Urothelium cell line (cell line): ENCODE measurements at regions not wholly inside any gene's neighbourhood (a gene's known extent, or its start where the extent isn't known, plus 50 kb on each side); places are given as distances from the start of the nearest gene placed in this dataset.

Experiments
- DNase-seq: peaks from one replicate; pipeline ENCODE4 v3.0.0; 2011; ENCODE audit warnings: low spot score, mixed read lengths
- FAIRE-seq: peaks from 2 replicates; lab custom pipeline; 2011; peaks lifted over from hg19 to GRCh38; lab: Jason Lieb, UNC

DNA sequence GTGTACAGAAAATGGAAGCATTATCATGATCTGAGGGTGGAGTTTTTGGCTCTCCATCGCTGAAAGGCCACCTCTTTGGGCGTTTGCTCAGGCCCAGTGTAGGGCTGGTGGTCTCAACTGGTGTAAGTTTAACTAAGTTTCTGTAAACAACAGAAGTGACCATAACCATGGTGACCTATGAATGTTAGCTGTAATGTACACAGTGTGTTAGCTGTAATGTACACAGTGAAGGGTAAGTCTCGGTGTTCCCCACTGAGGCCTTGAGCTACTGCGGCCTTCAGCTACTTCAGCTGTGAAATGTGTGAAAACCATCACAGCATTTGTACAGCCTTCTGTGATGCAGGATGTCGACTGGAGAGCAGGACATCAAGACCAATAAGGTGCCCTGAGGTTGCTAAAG, 185.2 kb downstream of the MYLK4 start:
- DNase-seq (no peak), FAIRE-seq (no peak)

DNA sequence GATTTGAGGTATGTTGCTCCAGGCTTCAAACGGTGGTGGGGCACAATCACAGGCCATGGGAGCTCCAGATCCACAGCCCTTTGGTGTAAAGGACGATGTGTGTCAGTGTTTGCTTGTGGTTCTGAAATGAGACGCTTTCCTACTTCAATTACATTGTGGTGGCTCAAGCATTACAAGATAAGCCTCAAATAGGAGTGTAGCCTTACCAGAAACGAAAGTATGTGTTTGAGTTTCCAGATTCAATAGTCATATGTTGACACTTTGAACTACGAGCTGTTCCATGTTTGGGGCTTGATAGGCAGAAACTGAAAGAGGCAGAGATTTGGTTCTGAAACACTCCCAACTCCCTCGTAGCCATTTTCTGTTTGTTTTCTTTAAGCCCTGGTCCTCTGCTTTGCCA, 187.1 kb downstream of the MYLK4 start:
- no peak for FAIRE-seq

DNA sequence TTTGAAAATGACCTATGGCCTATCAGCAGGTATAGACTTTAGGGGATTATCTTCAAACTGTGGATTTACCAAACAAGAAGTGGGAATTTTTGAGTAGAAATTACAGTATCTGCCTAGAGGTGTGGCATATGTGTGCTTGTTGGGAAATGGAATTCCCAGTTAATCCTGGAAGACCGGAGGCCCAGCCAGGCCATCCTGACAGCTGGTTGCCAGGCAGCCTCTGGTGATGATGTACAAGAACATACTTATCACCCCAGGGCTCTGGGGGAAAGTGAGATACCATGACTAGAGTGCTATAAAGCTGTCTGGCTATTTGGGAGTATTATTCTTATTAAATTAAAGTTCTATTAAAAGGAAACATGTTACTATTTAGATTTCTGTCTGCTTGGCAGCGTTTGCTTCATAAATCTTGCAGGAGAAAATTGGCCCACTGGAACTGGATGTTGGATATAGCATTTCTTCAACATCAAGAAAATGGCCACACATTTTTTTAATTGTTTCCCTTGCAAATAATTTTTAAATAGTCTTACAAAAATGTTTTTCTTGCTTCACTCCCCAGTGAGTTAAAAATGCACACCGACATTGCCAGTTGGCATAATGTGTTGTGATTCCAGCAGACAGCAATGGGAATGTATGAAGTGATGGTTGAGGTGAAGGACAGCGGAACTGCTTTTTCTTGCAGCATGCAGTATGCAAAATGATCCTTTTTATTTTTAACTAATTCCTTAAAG, 187.8 kb downstream of the MYLK4 start:
- DNase-seq (no peak), FAIRE-seq (no peak)

More for the DNA sequence above, 187.1 kb downstream of the MYLK4 start:
- no peak for DNase-seq

DNA sequence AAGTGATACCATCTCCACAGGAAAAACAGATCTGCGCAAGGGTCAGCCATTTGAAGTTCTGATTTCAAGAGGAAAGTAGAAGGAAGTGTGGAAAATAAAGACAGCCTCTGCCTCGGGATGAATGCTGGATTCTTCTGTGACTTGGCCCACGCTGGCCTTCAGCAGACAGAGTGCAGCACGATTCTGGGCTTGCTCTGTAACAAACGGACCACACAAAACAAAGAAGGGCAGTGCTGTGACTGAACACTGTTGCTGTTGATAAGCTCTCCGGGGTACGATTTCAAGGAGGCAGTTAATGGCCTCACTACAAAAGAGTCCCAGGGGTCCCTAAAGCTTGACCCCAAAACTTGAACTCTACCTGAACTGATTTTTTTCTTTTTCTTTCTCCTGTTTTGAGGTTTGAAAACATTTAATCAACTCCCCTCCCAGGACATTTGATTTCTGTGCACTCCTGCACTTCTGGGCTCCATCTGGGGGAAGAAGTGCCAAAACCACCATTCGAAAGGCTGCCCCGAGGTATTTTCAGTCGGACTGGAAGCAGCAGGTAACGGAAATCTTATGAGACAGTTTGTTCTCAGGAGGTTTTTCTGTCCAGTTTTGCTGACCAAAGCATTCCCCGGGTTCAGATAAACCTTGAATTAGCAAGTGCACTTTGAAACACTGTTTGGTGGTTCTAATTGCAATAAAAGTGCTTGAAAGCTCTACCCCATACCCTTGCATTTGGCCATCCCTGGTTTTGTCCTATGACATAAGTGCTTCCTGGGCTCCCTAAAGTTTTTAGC, 189.6 kb downstream of the MYLK4 start:
- no peak for FAIRE-seq
- DNase-seq = no peak

DNA sequence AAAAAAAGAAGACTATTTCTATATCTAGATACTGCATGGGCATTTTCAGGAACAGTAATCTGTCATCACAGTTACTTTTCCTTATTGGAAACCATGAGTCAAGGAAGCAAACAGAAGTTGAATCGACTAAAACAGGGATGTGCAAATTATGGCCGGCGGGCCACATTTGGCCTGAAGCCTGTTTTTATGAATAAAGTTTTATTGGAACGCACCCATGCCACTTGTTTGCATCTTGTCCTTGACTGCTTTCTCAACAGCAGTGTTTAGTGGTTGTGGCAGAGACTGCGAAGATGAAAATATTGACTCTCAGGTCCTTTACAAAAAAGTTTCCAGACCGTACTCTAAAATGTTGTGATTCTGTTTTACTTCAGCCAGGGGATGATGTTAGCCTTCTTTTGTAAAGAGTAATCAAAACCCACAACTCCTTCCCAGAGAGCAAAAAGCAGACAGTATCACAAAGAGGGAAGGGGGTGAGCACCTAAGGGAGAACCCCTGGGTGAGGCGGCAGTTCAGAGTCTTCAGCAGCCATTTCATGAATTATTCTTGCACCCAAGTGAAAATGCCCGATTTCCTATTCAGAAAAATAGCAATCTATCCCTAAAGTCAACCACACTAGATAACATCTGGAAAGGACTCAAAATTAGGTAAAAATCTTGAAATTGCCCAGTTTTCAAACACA, 190.4 kb downstream of the MYLK4 start:
- FAIRE-seq (no peak), DNase-seq (no peak)

DNA sequence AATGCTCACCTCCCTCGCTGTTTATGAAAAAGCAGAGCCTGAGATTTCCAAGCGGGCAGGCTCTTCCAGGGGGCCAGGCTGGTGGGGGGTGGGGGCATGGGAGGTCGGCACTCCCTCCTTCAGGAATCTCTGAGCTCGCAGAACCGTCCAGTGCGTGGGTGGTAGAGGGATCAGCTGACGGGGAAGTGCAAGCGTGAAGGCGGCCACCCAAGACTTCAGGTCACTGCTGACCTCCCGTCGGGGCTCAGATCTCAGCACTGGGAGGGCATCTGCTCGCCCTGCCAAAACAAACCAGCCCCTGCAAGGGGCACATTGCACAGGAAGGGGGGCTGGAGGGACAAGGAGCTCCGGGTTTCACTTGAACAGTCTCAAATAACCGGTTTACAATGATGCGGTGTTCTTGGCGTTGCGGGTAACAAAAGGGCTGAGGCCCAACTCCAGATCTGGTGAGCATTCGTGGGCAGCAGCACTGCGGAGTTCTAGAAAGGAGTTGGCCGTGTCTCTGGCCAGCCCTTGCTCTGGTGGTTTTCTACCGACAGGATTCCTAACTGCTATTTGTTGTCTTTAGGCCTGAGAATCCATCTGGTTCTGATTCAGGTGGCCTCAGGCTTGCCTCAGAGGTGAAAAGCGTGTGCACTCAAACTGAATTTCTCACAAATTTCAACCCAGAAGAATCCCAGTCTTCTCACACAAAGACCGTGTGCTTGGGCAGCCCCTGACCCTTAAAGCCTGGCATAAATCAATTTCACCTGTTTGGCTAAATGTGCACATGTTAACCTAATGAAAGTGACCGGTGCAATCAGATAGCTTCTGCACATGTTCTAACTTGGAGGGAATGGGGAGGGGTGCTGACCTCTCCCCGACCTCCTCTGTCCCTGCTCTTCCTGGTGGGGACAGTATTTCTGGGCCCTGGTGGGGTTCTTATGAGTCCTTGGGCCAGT, 191.6 kb downstream of the MYLK4 start:
- no peak for FAIRE-seq
- DNase-seq = no peak

DNA sequence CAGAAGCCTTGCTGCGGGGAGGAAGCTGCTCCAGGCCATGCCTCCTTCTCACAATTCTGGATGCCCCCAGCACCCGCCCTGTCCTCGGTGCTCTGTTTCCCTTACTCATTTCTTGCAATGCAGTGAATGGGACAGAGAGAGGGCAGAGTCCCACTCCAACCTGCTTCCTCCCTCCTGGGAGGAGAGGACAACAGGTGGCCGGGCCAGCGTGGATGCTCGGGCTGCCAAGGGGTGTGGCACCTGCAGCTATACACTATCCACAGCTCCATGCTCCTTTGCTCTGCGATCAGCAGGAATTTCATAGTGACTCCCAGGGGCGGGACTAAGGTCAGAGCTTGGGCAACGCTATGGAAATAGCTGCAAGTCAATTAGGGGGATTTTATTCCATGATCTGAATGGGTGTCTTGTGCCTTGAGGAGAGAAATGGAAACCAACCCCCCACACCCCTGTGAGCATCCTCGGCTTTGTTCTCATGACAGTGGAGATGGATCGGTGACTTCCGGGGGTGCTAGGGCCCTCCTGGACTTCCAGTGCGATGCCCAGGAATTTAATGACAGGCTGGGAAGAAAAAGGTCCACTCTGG, 192.5 kb downstream of the MYLK4 start:
- DNase-seq = no peak
- FAIRE-seq = no peak

DNA sequence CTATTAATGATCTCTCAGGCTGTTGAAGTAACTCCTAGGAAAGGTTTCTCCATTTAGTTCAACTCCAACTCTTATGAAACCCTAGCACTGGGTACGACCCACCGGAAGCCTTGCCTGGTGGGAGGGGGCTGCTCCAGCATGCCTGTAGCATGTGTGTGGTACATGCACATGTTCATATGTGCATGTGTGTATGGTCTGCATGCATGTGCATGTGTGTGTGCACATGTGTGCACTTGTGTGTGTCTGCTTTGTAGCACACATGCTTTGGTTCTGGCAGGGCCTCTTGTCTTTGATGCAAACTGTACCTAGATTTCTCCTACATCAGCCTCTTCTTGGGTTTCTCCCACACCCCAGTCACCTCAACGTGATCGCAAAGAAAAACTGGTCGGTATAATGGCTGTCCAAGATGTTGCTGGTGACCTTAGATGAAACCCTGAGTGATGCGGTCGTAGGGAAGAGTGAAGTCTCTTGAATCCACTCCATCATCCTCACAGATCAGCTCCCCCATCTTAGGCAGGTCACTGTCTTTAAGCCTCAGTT, 193.5 kb downstream of the MYLK4 start:
- DNase-seq (no peak), FAIRE-seq (no peak)

DNA sequence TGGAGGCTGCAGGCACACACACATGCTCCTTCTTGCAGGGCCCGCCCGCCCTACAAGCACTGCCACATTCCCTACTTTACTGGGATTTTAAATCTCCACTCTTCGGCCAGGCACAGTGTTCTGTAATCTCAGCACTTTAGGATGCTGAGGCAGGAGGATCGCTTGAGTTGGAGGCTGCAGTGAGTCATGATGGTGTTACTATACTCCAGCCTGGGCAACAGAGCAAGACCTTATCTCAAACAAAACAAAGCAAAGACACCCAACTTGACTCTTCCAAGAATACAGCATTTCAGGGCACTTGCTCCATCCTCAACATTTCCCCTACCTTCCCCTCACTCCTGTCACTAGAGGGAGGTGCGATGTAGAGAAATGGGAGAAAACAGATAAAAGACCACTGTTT, 194.0 kb downstream of the MYLK4 start:
- FAIRE-seq (no peak), DNase-seq (no peak)

DNA sequence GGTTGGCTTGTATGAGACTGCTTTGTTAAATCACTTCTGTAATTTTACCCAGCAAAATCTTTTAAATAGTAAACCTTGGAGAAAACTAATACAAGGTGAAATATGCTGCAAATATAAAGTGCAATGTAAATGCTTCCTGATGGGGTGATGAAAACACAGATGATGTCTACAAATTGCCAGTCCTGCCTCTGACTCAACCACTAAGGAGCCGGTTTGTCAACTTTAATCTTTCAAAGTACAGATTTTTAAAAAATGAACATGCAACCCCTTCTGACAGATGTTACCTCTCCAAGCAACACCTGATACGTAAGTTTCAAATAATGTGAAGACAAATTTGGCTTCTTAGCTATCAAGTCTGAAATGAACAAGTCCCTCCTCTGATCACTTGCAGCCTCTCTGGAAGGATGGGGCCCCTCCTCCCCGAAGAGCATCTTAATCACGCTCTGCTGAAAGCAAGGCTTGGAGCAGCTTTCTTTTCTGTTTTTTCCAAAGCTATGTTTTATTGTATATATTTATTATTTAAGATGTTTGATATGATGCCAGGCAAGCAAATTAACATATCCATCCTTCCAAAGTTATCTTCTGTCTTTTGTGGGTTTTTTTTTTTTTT, 196.0 kb downstream of the MYLK4 start:
- FAIRE-seq = no peak

DNA sequence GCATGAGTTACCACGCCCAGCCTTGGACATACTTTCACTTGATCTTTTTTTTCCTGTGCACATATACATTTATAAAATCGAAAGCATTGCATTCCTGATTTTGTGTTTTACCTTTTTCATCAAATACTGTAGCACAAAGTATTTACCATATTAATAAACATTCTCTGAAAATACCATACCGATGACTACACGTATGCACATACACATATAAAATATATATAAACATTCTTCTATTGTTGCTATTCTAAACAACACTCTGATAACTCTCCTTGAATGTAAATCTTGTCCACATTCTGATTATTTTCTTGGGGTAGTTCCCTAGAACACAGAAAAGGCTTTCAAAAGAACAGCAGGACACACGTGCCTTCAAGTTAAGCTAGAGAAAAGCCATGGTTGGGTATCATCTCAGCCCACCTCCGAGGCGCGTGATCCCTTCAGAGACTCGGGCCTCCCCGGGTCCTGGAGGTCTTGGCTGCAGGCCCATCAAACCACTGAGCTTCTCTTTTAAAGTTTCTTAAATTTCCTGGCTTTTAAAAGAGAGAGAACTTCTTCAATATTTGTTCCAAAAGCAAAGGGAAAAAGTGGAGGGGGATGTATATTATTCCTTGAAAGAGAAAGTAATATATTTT, 198.1 kb downstream of the MYLK4 start:
- DNase-seq (no peak), FAIRE-seq (no peak)

More for the DNA sequence above, 196.0 kb downstream of the MYLK4 start:
- DNase-seq = no peak

DNA sequence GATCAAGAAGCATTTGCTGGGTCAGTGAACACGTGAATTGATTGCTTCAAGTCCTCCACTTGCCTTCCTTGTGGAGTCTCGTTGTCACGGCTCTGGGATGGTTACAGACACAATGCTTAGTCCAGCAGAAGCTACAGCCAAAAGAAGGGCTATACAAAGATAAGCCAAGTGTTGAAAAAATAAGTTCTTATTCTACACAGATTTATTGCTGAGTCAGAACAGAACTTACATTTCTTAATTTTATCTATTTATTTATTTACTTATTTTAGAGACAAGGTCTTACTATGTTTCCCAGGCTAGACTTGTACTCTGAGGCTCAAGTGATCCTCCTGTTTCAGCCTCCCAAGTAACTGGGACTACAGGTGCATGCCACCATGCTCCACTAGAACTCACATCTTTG, 199.0 kb downstream of the MYLK4 start:
- no peak for FAIRE-seq
- DNase-seq = no peak

DNA sequence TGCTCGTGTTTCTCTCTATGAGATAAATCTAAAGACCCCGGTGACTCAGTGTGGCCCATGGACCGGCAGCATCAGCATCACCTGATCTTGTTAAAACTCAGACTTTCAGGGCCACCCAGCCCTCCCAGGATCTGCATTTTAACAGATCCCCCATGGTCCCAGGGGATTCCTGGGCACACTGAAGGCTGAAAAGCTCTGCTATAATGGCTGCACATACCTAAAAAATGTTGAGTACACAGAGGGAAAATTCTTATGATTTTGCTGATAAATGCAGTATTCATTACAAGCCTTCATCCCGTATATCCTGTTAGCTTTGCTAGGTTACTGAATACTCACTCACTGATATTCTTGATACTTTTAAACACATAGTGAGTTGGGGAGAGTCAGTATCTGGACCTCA, 200.5 kb downstream of the MYLK4 start:
- no peak for FAIRE-seq
- DNase-seq = no peak

DNA sequence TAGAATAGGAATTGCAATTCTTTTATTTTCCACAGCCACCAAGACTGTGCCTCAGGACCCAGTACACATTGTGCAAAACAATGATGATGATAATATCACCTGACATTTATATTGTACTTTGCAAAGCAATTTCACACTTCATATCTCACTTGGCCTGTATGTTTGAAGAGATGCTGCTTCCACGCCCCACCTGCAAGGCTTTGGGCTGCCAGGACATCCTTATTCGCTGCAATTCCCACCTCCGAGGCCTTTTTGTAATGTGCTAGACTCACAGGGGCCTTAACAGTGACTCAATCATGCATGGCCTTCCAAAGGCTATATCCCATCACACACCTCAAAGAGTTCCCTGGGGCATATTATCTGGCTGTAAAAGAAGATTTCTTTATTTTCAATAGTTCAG, 200.9 kb downstream of the MYLK4 start:
- DNase-seq (no peak), FAIRE-seq (no peak)

DNA sequence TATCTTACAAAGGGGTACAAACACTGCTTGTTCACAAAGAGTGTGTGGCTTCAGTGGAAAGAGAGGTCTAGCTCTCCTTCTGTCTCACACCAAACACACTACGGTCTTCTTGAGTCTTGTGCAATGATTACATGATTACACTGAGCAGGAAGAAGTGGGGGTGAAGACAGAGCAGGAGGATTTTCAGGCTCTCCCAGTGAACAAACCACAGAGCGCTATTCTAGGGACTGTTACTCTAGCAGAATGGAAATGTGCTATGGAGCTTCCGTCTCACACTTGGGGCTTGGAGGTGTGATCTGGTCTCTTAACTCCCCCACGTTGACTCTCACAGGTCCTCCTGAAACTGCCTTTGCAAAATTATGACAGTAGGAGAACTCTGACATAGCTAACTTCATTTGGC, 203.4 kb downstream of the MYLK4 start:
- DNase-seq (no peak), FAIRE-seq (no peak)

DNA sequence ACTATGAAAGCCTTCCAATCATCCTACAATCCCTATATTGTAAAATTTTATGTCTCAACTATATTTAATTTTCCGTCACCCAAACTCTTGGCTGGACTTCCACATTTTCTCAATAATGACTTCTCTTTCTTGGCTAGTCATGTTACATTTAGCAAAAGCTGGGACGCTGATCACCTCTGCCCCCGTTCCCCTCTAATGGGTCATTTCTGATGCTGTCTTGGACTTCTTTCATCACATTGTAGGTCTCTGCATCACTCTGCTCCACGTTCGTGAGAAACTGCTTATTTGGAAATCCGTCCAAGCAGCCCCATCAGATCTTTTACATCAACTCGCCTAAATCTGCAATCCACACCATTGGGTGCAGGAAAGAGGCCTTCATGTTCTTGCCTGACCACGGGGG, 203.8 kb downstream of the MYLK4 start:
- DNase-seq = no peak

DNA sequence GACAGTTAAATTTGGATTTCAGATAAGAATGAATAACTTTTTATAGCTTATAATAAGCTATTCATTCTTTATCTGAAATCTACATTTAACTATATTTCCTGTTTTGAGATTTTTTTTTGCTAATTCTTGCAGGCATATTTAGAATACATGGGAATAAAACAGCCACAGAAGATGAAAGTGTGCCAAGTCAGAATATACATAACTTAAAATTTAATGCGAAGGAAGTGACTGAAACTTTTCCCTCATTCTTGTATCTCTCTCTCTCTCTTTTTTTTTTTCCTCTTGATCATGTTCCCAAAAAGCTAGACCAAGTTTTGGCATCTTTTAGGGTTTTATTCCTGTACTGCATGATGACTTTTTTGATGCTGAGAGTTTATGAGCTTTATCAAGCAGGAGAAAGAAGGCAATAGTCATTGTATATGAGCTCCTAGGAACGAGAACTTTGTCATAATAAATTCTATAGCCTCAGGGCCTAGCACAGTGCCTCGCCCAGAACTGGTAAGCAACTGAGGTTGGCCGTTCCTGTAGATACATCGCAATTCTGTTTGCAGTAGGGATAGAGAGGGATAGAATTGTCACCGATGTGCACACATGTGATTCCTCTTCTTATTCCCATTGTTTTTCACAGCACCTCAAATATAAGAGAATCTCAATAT, 205.2 kb downstream of the MYLK4 start:
- no peak for DNase-seq
- FAIRE-seq = no peak

More for the DNA sequence above, 203.8 kb downstream of the MYLK4 start:
- no peak for FAIRE-seq

DNA sequence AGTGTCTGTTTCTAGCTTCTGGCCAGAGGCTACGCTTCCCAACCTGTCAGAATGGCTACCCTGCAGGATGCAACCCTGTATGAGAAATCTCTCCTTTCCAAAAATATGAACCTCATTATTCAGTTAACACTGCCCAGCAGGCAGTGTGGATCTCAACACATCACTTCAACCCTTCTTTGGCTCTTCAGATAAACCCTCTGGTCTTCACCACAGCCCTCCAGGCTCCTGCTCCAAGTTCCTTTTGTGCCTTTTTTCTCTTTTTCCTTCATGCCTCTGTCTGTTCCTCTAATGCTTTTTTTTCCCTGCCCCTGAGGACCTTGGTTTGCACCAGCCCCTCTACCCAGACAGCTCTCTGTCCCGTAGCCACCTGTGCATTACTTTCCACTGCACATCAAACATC, 207.4 kb downstream of the MYLK4 start:
- FAIRE-seq = no peak
- no peak for DNase-seq

DNA sequence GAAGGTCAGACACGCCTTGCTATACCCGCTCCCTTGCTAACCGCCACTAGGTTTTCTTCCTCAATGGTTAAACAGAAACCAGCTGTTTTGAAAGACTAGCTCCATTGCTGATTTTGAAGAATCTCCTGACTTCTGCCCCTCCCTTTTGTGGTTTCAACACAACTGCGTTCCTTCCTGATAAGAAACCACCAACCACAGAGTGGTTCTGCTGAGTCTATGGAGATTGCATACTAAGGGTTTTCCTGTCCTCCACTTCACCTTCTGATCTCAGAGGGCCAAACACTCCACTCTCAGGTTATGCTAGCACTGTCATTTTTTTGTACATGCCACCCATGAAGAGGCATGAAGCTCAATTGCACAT, 207.9 kb downstream of the MYLK4 start:
- DNase-seq (peak; percentile 26), FAIRE-seq (no peak)
